GM19324 (cell line): ENCODE measurements at regions not wholly inside any gene's neighbourhood (a gene's known extent, or its start where the extent isn't known, plus 50 kb on each side); places are given as distances from the start of the nearest gene placed in this dataset.
"Not testable (repeated sequence)": the region's sequence is repeated elsewhere in the genome, so short reads cannot be mapped to it uniquely, and the experiment has no call there.

Experiments used
- ATAC-seq: cut with Tn5 transposase; IDR thresholded peaks from one replicate; pipeline ENCODE4 v1.9.1; 2021; ENCODE audit warnings: mild to moderate bottlenecking, moderate library complexity; ENCODE audit not compliant: unreplicated experiment, low FRiP score

DNA sequence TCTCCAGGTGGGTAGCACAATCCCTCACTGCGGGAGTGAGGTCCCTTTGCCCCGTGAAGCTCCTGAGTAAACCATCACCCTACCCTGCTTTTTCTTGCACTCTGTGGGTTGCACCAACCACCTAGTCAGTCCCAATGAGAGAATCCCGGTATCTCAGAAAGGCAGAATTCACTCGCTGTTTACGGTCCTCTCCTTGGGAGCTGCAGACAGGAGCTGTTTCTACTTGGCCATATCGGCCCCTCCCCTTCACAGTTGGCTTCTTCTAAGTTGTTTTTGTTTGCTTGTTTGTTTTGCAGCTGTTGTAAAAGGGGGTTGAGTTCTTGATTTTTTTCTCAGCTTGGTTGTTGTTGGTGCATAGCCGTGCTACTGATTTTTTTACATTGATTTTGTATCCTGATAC is 237.0 kb upstream of the RASA1 start:
- ATAC-seq, result no peak

DNA sequence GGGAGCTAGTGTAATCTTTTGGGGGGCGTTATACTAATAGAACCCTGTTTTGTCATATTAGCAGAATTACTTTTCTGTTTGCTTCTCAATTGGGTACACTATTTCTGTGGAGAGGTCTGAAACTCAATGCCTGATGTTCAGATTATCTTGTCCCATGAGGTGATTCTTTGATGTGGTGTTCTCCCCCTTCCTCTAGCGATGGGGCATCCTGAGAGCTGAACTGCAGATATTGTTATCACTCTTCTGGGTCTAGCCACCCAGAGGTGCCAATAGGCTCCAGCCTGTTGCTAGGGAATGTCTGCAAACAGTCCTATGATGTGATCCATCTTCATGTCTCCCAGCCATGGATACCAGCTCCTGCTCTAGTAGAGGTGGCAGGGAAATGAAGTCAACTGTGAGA is 233.1 kb upstream of the RASA1 start:
- ATAC-seq, result no peak

DNA sequence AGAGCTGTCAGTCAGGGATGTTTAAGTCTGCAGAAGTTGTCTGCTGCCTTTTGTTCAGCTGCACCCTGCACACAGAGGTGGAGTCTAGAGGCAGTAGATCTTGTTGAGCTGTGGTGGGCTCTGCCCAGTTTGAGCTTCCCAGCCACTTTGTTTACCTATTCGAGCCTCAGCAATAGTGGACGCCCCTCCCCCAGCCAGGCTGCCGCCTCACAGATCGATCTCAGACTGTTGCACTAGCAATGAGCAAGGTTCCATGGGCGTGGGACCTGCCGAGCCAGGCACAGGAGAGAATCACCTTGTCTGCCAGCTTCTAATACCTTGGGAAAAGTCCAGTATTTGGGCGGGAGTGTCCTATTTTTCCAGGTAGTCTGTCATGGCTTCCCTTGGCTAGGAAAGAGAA is 225.1 kb upstream of the RASA1 start:
- no peak for ATAC-seq

DNA sequence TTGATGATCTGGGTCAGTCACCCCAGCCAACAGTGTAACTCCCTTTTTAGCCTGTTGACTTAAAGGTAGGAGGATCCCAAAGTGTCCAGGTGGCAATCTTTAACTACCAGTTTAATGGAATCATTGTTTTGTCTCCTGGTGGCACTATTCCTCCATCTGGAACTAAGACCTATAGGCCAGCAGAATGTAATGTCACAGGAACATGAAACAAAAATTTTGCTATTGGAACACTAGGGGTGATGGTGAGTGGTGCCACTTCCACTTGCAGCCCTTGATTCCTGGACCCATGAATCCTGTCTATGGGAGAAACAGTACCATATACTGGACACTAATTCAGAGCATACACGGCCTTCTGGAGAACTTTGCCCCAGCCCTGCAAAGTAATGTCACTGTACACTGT is 219.5 kb upstream of the RASA1 start:
- no peak for ATAC-seq

DNA sequence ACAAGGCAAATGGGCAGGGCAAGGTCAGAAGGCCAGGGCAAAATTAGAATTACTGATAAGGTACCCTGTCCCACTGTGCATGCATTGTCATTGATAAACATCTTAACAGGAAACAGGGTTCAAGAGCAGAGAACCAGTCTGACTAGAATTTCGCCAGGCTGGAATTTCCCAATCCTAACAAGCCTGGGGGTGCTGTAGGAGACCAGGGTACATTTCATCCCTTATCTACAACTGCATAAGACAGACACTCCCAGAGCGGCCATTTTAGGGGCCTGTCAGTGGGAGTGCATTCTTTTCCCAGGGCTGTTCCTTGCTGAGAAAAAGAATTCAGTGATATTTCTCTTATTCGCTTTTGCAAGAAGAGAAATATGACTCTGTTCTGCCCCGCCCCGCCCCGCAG is 218.7 kb upstream of the RASA1 start:
- not testable (repeated sequence) for ATAC-seq

DNA sequence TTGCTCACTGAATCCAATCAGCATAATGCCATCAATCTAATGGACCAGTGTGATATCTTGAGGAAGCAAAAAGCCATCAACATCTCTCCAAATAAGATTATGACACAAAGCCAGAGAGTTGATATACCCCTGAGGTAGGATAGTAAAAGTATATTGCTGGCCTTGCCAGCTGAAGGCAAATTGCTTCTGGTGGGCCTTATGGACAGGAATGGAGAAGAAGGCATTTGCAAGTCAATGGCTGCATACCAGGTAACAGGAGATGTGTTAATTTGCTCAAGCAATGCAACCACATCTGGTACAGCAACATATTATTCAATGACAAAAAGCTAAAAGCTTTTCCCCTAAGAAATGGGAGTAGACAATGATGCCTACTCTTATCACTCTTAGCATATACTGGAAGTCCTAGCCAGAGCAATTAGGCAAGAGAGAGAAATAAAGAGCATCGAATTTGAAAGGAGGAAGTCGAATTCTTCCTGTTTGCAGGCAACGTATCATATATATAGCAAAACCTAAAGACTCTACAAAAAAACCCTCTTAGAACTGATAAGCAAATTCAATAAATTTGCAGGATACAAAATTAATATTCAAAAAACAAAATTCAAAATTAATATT is 216.1 kb upstream of the RASA1 start:
- no peak for ATAC-seq

DNA sequence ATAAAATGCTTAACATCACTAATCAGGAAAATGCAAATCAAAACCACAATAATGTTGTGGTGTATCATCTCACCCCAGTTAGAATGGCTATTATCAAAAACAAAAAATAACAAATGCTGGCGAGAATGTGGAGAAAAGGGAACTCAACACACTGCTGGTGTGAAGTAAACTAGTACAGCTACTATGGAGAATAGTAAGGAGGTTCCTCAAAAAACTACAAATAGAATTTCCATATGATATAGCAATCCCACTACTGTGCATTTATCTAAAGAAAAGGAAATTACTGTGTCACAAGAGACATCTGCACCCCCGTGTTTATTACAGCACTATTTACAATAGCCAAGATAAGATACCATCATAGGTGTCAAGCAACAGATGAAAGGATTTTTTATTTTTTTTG is 214.5 kb upstream of the RASA1 start:
- no peak for ATAC-seq

DNA sequence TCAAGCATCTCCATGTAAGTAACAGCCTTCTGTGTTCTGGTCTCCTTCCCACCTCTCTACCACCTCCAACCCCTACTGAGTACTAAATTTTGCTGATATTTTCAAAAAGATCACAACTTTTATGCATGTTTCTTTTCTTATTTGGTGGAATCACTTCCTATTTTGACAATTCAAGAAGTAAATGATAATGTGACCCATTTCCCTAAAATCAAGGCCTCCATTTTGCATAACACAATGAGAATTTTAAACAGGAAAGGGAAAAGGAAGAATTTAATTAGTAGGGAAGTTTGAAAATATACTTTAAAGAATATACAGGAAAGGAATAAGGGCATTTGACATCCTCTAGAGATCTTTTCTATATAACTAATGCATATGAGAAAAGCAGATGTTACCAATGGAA is 212.9 kb upstream of the RASA1 start:
- no peak for ATAC-seq

DNA sequence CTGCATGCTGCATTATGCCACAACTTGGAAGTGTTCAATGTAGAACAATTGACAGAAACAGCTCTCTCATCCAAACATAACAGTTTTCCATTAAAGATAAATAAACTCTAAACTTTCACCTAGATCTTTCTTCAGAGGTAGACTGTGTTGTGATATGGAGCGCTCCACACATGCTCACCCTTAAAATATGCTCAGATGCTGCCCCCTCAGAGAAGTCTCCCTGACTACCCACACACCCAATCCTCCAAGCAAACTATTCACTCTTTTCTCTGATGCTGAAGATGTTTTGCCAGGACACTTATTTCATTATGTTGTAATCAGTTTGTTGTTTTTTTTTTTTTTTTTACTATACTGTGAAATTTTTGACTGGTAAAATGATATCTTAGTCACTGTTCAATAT is 206.6 kb upstream of the RASA1 start:
- ATAC-seq, result no peak

DNA sequence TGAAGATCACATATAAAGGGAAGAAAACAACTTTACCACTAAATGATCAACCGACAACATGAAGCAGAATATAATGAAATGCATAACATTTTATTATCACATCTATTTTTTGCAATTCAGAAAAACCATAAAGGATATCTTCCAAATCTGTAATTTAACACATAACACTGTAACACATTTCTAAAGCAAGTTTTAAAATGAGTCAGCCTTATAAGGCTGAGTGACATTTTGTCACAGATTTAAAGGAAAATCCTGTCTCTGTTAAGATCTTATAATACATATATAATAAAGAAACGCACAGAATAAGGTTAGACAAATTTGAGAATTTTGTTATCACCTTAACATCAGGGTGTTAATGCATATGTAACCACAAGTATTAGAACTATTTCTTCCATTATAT is 198.4 kb upstream of the RASA1 start:
- no peak for ATAC-seq

DNA sequence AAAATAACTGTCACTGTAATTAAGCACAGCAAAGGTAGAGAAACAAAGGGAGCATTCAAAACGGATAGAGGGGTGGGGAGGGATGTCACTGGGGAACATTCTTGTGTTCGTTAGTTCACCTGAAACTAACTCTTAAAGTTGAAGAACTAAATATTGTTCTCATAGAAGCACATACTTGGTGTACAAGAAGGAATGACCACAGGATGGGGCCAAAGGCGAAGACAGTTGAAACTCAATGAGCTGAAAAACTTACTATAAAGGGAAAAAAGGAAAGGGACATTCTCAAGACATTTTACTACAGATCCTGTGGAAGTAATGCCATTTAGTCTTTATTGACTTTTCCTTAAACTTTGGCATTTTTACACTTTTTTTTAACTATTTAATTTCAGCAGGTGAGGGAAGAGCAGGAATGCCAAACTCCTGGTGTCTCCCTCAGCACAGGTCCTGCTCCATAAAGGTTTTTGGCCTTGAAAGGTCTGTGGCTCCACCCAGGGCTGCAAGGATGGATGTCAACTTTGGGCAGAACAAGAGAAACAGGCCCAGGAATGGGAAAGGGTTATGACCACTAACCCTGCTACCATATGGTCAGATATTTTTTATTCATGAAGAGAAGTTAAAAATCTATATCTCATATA is 197.6 kb upstream of the RASA1 start:
- peak; percentile 64 for ATAC-seq

DNA sequence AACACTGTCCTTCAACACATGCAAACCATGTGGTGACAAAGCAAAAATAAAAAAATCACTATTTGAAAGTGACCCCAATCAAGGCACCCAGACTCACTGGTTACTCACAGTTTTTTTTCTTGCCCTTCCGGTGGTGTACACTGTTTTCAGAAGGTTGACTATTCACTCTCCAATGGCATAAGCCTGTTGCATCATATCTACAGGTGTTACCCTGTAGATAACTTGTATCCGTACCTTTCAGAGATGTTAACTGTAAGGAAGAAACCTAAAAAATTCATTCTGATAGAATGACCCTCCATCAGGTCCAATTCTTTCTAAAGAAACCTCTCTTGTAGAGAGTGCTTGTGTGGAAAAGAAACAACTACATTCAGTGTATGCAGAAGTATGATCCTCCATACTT is 193.6 kb upstream of the RASA1 start:
- ATAC-seq, result no peak

DNA sequence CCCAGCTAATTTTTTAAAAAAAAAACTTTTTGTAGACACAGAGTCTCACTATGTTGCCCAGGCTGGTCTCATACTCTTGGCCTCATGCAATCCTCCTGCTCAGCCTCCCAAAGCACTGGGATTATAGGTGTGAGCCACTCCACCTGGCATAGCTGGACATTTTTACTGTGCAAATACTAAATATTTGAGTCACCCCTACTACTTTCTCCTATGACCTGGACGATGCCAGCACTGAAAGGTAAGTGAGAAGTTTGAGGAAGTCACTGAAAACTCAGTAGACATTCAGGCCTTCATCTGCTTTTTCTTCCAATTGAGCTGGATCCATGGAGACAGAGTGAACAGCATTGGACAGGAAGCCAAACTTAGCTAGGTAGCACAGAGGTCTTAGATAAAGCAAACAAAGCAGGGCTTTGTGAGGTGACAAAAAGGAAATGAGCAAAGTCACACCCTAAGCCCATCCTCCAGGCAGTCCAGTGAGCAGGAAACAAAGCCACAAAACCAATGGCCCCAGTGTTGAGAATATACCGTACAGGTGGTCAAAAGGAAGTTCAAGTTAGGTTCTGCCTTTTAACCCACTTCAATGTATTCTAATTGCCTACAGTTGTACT is 192.6 kb upstream of the RASA1 start:
- peak; percentile 94 for ATAC-seq

DNA sequence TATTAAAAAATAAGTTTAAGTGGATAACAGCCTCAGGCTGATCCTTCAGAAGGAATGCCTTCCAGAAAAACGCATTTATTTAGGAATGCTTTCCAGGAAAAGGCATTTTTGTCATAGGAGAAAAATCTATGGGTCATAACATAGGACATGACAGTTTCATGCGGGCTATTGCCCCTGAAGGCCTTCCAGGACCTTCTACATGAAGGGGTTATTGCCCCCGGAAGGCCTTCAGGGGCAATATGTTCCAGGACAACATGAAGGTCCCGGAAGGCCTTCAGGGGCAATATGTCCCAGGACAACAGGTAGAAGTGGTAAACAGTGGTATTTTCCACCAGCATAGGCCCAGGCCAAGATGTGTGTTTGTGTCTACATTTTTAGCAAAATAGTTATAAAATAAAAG is 191.3 kb upstream of the RASA1 start:
- ATAC-seq, result no peak

DNA sequence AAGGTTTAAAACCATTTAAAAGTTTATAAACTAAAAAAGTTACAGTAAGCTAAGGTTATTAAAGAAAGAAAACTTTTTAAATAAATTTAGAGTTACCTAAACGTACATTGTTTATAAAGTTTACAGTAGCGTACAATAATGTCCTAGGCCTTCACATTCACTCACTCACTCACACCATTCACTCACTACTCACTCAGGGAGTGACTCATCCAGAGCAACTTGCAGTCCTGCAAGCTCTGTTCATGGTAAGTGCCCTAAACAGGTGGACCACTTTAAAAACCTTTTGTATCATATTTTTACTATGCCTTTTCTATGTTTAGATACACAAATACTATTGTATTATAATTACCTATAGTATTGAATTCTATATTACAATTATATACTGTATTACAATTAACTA is 190.8 kb upstream of the RASA1 start:
- ATAC-seq, result no peak

DNA sequence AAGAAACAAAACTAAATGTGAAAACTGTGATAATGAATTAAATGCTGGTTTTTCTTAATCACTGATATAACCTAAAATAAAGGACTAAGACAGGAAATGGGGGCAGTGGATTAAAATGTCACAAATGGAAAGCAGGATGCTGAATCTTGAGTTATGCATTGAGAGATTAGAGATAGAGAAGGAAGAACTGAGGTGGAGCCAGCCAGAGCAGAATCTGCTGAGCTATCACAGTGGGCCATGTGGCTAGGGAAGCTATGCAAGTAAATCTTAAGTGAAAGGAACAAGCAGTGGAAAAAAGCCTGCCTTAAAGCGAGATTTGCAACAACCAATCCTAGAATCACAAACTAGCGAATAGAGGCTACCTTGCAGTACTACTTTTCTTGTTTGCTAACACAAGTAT is 188.5 kb upstream of the RASA1 start:
- ATAC-seq, result no peak

DNA sequence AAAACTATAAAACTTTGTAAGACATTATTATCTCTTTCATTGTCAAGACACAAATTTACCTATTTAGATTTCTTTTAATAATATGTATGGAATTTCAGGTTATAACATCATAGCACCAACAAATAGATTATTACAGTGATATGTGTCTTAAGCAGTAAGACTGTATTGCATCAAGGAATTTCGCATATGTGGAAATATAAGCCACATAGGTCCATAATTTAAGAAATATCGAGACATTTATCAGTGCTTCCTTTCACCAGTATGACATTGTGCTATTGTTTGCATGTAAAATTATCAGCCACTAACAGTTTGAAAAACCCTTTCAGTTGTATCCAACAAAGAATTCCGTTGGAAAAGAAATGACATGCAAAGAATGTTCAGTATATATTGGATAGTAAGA is 186.7 kb upstream of the RASA1 start:
- ATAC-seq, result no peak

DNA sequence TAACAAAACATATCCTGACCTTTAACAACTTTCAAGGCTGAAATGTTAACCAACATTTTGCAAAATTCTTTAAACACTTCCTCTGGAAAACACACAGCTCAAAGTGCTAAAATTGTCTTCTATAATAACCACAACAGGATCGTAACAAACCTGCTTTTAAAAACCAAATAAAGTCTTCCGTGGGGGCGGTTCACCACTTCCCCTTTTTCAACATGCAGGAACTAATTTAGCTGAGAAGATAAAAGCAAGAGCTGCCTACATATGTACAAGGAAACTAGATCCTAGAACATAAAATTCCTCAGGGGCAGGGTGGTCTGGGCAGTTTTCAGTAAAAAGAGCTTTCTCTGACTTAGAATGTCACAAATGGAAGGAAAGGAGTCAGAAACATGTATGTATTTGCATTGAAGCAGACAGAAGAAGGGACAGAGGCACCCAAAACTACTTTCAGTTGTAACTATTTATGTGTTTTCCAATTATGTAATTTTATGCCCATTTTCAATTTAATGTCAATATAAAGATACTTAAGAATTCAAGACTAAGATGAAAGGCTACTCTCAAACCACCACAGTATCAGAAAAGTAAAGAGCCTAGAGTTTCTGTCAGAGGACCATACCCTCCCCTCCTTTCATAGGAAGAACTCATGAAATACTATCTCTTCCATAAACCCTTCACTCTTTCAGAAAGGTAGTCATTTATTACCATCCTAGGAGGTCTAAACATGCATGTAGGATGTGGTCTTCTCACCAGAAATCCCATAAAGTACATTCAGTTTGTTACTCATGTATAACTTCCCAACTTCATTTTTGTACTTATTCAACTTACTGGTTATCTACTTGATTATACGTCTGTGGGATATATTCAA is 185.9 kb upstream of the RASA1 start:
- ATAC-seq, result peak; percentile 84

DNA sequence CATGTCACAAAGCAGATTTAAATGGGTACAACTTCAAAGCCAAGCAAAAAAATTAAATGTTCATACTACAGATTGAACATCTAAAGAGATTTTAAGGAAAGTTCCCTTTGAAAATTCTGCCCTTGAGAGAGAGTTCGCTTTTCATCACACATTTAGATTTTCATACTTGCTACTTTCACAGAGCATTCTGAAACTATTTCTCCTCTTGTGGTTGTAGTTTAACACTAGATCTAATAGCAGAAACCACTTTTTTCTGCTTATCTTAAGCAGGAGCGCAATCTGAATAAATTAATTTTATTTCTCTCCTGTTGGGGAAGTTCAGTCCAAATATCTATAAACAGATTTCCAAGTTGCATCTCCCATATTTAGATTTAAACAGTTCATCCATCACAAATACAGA is 173.3 kb upstream of the RASA1 start:
- no peak for ATAC-seq

DNA sequence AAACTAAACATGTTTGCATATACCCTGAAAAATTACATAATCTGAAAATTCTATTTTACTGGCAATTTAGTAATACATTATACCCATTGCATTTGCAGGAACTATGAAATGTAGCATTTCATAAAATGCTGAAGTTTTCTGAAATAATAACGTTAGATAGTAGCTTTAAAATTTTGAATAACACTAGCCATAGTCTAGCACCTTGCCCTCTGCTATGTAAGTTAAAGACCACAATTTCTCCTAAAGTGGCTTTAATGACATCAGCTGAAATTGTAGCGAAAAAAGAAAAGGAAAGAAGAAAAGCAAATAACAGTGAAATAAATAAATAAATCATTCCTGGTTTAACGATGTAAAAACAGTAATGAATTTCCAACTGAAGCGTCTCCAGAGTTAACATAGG is 172.8 kb upstream of the RASA1 start:
- ATAC-seq, result no peak

DNA sequence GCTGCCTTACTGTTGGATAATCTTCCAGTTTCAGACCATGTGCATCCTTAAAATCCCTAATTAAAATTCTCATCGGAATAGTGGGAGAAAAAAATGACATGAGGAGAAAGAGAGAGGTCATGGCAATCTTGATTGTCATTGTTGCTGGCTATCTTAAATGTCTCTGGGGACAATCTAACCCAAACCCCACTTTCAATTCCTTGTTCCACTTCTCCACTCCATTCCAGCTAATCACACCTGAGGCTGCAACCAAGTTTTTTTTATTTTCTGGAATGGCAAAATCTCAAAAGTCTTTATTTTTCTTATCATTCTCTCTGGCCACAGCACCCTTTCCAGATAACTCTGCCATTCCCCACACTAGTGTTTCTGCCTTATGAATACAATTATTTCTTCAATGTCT is 171.9 kb upstream of the RASA1 start:
- no peak for ATAC-seq
